T-helper 1 cell (primary cell): ENCODE measurements at regions not wholly inside any gene's neighbourhood (a gene's known extent, or its start where the extent isn't known, plus 50 kb on each side); places are given as distances from the start of the nearest gene placed in this dataset.

Experiments
- DNase-seq, 5 donors: peaks; one replicate each; pipeline ENCODE4 v3.0.0-alpha.2; 2012 to 2020

DNA sequence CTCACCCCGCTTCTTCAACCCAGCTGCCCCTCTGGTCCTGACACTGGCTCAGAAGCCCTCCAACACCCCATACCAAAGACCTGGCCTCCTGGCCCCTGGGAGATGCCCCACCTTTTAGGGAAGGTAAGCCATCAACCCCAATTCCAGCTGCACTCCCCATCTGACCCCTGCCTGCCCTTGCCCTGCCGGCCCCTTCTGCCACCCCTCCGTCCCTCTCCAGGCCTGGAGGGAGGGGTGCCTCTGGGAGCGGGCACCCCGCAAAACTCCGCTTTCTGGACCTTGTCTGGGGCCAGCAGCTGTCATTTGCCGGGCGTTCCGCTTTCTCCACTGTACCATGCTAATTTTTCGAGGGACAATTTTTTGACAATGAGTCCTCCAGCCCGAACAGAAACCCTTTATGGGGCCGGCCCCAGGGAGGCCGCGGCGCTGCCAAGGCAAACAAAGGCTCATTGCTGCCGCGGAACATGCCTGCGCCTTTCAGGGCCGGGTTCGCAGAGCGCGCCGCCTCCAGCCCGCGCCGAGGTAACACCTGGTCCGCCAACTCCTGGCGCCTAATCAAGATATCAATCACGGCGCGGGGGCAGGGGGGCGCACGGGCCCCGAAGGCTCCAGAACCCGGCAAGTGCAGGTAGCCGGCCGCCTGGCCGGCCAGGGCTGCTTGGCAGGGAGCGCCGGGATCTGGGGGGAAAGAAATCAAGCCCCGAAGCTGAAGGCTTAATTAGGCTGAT, 96.0 kb downstream of the INHBB start:
- no peak for DNase-seq

DNA sequence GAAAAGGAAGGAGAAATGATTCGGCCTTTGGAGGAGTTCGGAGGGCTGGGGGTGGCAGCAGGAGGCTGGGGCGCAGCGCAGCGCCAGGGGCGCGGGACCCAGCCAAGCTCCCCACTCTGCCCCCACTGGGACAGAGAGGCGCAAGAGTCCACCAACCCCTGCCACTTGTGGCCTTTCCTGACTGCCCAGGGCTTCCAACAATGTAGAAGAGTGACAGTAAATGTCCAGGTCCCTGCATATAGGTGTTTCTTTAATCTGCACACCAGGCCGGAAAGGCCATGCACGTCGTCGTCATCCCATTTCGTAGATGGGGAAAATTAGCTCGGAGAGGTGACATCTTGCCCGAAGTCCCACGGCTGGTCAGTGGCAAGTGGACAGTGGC, 96.6 kb downstream of the INHBB start:
- DNase-seq: no peak

GRCh38 chr2:120442923-120443571, 97.1 kb downstream of the INHBB start:
- DNase-seq: peak in 1 of 5 donors; percentile 29

DNA sequence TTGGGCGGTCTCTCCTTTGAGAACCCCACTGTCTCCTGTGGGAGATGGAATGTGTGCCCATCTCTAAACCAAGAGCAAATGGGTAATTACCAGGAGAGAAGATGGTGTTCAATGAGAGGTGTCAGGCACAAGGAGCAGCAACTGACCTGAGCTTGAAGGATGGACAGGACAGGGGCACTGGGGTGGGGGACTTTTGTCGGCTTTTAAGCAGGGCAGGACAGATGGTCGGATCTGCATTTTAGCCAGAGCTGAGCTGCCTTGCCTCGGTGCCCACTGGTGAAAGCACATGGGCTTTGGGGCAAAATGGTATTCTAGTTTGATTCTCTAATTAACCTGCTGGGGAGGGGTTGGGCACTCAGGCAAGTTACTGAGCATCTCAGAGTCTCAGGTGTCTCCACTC, 98.0 kb downstream of the INHBB start:
- DNase-seq: no peak

DNA sequence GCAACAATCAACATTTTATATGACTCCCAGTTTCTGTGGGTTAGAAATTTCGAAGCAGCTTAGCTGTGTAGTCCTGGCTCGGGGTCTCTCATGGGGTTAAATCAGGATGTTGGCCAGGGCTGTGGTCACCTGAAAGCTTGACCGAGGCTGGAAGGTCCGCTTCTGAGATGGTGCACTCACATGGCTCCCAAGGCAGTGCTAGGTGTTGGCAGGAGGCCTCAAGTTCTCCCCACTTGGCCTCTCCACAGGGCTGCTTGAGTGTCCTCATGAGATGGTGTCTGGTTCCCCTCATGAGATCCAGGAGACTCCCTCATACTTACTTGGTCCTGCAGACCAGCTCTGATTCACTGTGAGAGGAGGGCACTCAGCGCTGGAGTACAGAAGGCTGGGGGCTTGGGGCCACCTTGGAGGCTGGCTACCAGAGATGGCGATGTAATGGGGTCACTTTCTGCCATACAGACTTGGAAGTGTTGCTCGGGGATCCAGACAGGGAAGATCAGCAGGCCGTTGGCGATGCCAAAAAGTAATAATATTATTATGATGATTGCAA, 98.8 kb downstream of the INHBB start:
- DNase-seq: no peak

GRCh38 chr2:120445449-120446143, 99.7 kb downstream of the INHBB start:
- DNase-seq: no peak

- no peak for DNase-seq
These were observed 100.5 kb downstream of the INHBB start for GRCh38 chr2:120446236-120447126.

- no peak for DNase-seq
These were observed 101.3 kb downstream of the INHBB start for GRCh38 chr2:120447127-120447785.

DNA sequence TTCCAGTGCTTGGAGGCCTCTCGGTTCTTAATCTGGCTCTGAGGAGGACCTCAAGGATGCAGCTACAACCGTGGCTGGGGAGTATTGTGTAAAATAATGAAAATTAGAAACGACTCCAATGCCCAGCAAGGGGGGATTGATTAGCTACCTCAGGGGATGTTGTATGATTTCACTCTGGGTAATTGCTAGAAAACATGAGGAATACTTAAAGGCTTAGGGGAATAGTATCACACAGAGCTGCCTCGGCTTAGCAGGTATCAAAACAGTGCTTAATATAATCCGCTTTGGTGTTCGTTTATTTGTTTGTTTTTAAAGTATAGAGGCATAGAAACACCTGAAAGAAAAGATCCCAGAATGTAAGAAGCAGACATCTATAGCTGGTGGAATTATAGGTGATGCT, 102.5 kb downstream of the INHBB start:
- no peak for DNase-seq

GRCh38 chr2:120448961-120449810, 103.2 kb downstream of the INHBB start:
- DNase-seq: no peak

DNA sequence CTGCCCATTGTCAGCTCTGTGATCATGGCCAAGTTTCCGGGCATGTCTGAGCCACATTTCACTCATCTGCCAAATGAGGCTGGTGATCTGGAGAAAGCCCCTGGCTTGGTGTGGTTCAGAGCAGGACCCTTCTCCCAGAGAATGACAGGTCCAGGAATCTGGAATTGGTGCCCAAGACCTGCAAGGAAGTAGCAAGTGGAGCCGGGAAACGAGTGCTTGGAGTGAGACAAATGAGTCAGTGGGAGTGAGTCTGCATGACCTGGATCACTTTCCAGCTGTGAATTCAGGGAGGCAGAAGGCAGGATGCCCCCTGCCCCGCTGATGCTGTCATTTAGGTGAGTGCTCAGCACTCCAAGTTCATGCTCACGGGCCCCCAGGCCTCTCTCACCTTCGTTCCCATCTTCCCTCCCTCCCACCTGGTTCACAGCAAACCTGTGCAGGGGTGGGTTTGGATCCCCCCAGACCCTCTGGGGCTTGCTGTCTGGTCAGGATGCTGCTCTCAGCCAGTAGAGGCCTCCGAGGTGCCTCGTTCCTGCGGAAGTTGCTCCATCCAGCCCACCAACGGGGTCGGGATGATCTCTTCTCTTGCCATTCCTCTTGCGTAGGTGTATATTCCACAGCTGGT, 104.4 kb downstream of the INHBB start:
- no peak for DNase-seq

DNA sequence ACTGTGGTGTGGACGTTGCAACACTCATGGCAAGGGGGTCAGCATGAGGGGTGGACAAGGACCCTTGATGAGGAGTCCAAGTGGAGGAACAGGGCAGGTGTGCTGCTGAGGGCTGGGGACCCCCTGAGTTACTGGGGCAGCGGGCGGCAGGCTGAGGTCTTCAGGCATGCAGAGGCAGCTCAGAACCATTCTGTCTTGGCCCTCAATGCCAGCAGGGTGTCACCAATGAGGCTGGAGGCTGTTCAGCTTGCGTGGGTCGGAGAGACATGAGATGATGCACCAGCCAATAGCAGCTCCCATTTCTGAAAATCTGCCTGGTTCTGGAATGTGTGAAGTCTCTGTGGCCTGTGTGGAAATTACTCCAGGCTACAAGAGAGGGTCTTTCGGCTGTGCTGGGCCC, 105.4 kb downstream of the INHBB start:
- no peak for DNase-seq

GRCh38 chr2:120452131-120452530, 106.2 kb downstream of the INHBB start:
- DNase-seq: no peak

- DNase-seq: no peak
These were observed 107.2 kb downstream of the INHBB start for GRCh38 chr2:120452945-120453634.

DNA sequence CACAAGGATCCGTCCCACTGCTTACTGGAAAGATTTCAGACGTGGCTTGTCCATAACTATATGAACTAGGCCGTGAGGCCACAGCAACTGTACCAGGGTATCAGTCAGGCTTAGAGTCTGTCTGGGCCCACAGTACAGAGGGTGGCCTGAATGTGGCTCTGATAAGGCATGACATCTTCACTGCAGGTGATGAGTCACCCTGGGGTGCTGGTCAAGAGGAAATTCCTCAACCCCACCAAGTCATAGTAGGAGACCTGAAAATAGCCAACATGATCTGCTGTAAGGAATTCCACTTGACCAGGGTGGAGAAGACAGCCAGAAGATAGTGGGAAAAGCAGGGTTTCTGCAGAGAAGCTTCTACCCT, 107.7 kb downstream of the INHBB start:
- DNase-seq: no peak

DNA sequence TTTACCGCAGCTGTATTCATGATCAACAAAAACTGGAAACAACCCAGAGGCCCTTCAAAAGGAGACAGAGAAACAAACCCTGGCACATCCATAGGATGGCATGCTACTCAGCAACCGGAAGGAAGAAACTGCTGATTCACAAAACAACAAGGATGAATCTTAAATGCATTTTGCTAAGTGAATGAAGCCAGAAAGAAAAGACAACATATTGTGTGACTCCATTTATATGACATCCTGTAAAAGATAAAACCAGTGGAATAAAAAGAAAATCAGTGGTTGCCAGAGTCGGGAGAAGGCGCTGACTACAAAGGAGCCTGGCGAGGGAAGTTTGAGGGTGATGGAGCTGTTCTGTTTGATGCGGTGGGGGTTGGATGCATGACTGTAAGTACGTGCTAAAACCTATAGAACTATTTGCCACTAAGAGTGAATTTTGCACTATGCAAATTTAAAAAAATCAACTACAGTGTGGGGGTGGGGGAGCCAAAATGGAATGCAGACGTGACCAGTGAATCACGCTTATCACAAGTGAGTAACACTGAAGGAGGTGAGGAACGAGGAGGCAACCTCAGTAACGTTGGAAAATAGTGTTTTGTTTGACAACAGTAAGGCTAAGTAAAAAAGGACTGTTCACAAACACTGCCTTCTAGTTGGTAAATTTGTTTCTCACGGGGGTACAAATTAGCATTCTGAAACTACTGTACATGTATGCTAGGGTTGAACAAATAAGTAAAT, 108.9 kb downstream of the INHBB start:
- no peak for DNase-seq

- DNase-seq: no peak
These were observed 109.5 kb downstream of the INHBB start for GRCh38 chr2:120455390-120455789.

DNA sequence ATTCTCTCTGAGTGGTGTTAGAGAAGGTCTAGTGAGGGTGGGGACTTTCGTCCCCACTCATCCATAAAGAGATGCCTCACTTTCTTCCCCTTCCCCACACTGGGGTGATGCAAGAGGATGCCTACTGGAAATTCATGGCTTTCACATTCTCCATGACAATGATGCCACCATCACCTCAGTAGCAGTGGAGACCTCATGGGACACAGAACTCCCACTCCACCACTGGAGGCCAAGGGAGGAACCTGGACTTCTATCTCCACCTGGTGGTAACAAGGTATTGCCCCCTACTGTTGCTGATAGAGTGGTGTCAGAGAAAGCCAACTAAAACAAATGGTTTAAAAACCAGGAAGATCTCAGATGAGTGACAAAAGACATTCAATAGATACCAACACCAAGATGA, 110.9 kb downstream of the INHBB start:
- no peak for DNase-seq

DNA sequence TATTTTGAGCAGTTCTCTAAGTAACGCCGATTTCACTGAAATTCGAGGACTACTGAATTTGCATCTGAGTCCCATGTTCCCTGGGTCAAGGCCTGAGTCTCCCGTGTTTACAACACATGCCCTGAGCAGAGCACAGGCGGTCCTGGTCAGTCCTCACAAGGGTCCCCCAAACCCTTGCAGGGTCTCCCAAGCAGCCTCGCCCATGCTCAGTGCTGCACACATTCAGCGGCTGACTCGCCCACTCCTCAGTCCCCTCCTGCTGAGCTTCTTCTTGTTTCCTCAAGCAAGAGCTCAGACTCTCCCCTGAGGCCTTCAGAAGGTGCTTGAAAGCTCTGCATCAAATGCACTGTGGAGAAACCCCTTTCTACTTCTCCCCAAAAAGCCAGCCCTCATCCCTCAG, 114.6 kb downstream of the INHBB start:
- DNase-seq: no peak
